ENCODE measurements at regions not wholly inside any gene's neighbourhood (a gene's known extent, or its start where the extent isn't known, plus 50 kb on each side); places are given as distances from the start of the nearest gene placed in this dataset.
A peak's percentile ranks its signal among the peaks of the same experiment; 100 is the strongest.

DNA sequence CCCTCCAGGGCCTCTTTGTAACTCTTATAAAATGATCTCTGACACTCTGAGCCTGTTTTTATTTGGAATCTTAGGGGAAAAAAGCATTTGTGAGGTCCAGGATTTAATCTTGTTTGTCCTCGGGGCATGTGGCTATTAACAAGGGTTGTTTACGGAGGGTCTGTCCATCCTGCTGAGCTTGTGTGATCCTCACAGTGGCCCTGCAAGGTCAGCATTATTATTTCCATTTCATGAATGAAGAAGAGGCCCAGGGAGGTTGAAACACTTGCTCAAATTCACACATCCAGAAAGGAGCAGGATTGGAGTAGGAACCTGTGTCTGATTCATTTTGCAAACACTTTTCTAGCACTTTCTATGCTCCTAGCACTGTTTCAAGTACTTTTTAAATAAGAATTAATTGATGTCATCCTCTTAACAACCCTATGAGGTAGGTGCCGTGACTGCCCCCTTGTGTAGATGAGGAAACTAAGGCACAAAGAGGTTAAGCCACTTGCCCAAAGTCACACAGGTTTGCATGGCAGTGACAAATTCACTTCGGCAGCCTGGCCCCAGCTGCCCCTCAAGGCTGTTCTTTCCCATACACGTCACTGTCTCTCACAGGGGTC is 178.9 kb downstream of the MIS18A start:
- no TSS peak for BruUV-seq (replicated peaks)
- TF ChIP-seq EZH2 (IDR thresholded peaks at IDR 0.05; ENCODE audit: borderline replicate concordance, low read depth, low read length, poor library complexity, severe bottlenecking), result no peak
- TF ChIP-seq, protein P1, sequence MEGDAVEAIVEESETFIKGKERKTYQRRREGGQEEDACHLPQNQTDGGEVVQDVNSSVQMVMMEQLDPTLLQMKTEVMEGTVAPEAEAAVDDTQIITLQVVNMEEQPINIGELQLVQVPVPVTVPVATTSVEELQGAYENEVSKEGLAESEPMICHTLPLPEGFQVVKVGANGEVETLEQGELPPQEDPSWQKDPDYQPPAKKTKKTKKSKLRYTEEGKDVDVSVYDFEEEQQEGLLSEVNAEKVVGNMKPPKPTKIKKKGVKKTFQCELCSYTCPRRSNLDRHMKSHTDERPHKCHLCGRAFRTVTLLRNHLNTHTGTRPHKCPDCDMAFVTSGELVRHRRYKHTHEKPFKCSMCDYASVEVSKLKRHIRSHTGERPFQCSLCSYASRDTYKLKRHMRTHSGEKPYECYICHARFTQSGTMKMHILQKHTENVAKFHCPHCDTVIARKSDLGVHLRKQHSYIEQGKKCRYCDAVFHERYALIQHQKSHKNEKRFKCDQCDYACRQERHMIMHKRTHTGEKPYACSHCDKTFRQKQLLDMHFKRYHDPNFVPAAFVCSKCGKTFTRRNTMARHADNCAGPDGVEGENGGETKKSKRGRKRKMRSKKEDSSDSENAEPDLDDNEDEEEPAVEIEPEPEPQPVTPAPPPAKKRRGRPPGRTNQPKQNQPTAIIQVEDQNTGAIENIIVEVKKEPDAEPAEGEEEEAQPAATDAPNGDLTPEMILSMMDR (conservative IDR thresholded peaks at IDR 0.05; ENCODE audit: low read depth, low read length), result no peak
- no peaks in the 10 kb centered on the region for H3K27me3 ChIP-seq (replicated peaks; ENCODE audit: insufficient read depth, low read depth, low read length, poor library complexity)
- H3K4me1 ChIP-seq (ENCODE audit: insufficient read depth, low read length, poor library complexity, severe bottlenecking), result no peaks in the 10 kb centered on the region
- H3K4me3 ChIP-seq (ENCODE audit: low read depth, low read length, poor library complexity, severe bottlenecking), result no peak overlapping the region
- intact Hi-C loops (cut with micrococcal nuclease; ENCODE audit: unreplicated experiment), result no loop called here
- no peaks in the 10 kb centered on the region for H3K9me3 ChIP-seq (ENCODE audit: low read depth, low read length, poor library complexity, severe bottlenecking)
- no peak for DNase-seq (ENCODE audit: low spot score)
- POLR2A ChIA-PET (ENCODE audit: low non-redundant PET), result no interaction called here
- H3K36me3 ChIP-seq (ENCODE audit: insufficient read depth, low read length, poor library complexity, severe bottlenecking), result no peaks in the 10 kb centered on the region
- H3K27ac ChIP-seq (ENCODE audit: low read depth, low read length, poor library complexity, severe bottlenecking), result no peak overlapping the region
- CTCF ChIA-PET, result no interaction called here

DNA sequence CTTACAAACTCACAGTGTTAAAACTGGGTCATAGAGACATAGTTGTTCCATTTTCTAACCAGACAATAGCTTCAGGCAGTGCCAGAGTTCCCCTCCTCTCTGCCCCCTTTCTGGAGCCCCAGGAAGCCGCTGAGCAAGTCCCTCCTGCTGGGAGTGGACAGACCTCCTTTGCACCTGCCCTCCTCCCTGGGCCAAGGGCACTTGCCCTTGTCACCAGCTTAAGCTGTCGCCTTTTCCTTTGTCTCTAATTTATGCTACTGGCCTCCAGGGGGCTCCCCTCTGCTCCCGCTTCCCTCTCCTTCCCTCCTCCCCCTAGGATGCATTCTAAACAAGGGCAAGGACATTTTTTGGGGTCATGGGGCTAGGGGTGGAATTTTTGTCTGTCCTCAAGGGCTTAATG is 182.4 kb downstream of the MIS18A start:
- H3K4me1 ChIP-seq (ENCODE audit: insufficient read depth, low read length, poor library complexity, severe bottlenecking), result no peaks in the 10 kb centered on the region
- TF ChIP-seq EZH2 (IDR thresholded peaks at IDR 0.05; ENCODE audit: borderline replicate concordance, low read depth, low read length, poor library complexity, severe bottlenecking), result no peak
- TF ChIP-seq, protein P1 (conservative IDR thresholded peaks at IDR 0.05; ENCODE audit: low read depth, low read length), result peak; percentile 59
- H3K9me3 ChIP-seq (ENCODE audit: low read depth, low read length, poor library complexity, severe bottlenecking), result no peaks in the 10 kb centered on the region
- CTCF ChIA-PET, result interaction anchor here (0.6 to 1.2 kb wide), 2 partner anchors 163 to 174 kb away, joined by 3 to 5 read pairs; no protein-coding TSS in a partner anchor
- no peak overlapping the region for H3K27ac ChIP-seq (ENCODE audit: low read depth, low read length, poor library complexity, severe bottlenecking)
- no peak overlapping the region for H3K4me3 ChIP-seq (ENCODE audit: low read depth, low read length, poor library complexity, severe bottlenecking)
- BruUV-seq (replicated peaks), result no TSS peak
- H3K36me3 ChIP-seq (ENCODE audit: insufficient read depth, low read length, poor library complexity, severe bottlenecking), result no peaks in the 10 kb centered on the region
- H3K27me3 ChIP-seq (replicated peaks; ENCODE audit: insufficient read depth, low read depth, low read length, poor library complexity), result peaks cover 5% of the 10 kb centered on the region
- peak; percentile 30 for DNase-seq (ENCODE audit: low spot score)
- intact Hi-C loops (cut with micrococcal nuclease; ENCODE audit: unreplicated experiment), result loop anchor here (1.0 kb wide), 1 partner anchor 162 kb away; no protein-coding TSS in a partner anchor
- POLR2A ChIA-PET (ENCODE audit: low non-redundant PET), result interaction anchor here (0.7 kb wide), 1 partner anchor 22 kb away, joined by 4 read pairs; no protein-coding TSS in a partner anchor

DNA sequence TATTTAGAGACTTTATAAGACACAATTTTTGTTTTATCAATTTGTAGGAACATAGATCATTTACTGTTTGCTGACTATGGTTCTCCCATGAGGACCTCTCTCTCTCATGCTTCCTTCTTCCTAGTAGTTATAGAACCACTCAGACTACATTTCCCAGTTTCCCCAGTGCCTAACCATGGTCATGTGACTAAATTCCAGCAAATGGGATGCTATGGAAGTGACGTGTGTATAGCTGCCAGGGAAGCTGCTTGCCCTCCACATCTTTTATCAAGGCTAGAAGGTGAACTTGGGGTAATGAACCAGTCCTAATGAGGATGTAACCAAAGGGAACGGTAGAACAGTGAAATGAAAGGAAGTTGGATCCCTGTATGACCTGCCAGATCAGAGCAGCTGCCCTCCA is 184.0 kb downstream of the MIS18A start:
- no peak overlapping the region for H3K4me3 ChIP-seq (ENCODE audit: low read depth, low read length, poor library complexity, severe bottlenecking)

More for the DNA sequence above, 184.0 kb downstream of the MIS18A start:
- H3K27me3 ChIP-seq (replicated peaks; ENCODE audit: insufficient read depth, low read depth, low read length, poor library complexity), result peaks cover 5% of the 10 kb centered on the region
- no TSS peak for BruUV-seq (replicated peaks)
- intact Hi-C loops (cut with micrococcal nuclease; ENCODE audit: unreplicated experiment), result no loop called here
- H3K27ac ChIP-seq (ENCODE audit: low read depth, low read length, poor library complexity, severe bottlenecking), result no peak overlapping the region
- POLR2A ChIA-PET (ENCODE audit: low non-redundant PET), result no interaction called here
- TF ChIP-seq EZH2 (IDR thresholded peaks at IDR 0.05; ENCODE audit: borderline replicate concordance, low read depth, low read length, poor library complexity, severe bottlenecking), result no peak
- TF ChIP-seq, protein P1 (conservative IDR thresholded peaks at IDR 0.05; ENCODE audit: low read depth, low read length), result no peak
- CTCF ChIA-PET, result no interaction called here
- peak; percentile 28 for DNase-seq (ENCODE audit: low spot score)
- no peaks in the 10 kb centered on the region for H3K9me3 ChIP-seq (ENCODE audit: low read depth, low read length, poor library complexity, severe bottlenecking)
- no peaks in the 10 kb centered on the region for H3K36me3 ChIP-seq (ENCODE audit: insufficient read depth, low read length, poor library complexity, severe bottlenecking)
- H3K4me1 ChIP-seq (ENCODE audit: insufficient read depth, low read length, poor library complexity, severe bottlenecking), result no peaks in the 10 kb centered on the region

Measured in A673 (cell line).